ENCODE measurements at regions not wholly inside any gene's neighbourhood (a gene's known extent, or its start where the extent isn't known, plus 50 kb on each side); places are given as distances from the start of the nearest gene placed in this dataset.

DNA sequence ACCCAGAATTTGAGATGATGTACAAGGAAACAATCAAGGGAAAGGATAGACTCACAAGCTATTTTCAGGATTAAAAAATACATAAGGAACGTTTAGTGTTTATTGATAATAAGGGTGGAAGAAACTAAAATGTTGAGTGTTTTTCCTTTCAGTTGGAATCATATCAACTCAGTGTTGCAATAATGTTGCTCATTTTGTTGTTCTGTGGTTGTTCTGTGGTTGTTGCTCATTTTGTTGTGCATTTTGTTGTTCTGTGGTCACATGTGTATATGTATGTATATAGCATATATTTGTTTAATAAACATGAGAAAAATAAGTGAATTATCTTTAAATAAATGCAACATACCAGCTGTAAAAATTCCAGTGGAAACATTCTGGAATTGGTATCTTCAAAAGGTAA lies 262.4 kb upstream of the SPRY2 start:
- no peaks in the 10 kb centered on the region for H3K4me1 ChIP-seq (ENCODE audit: control insufficient read depth, extremely low read depth, insufficient read depth, low read length)
- dilution Hi-C loops (cut with MboI; ENCODE audit: extremely low pct_ligation_motif_present, low sequenced_read_pairs) (no loop called here), intact Hi-C loops (cut with micrococcal nuclease) (no loop called here)
- no peaks in the 10 kb centered on the region for H3K36me3 ChIP-seq (ENCODE audit: control insufficient read depth in 2 of 2, extremely low read depth in 1 of 2, insufficient read depth in 2 of 2, low read length in 2 of 2)
- no peak overlapping the region for H2AFZ ChIP-seq (ENCODE audit: low read depth, low read length)
- H3K27me3 ChIP-seq (ENCODE audit: control insufficient read depth in 2 of 2, insufficient read depth in 2 of 2, low read length in 2 of 2) = no peaks in the 10 kb centered on the region
- ChIA-PET POLR2A (no interaction called here), CTCF (no interaction called here)
- H3K79me2 ChIP-seq (ENCODE audit: control insufficient read depth, insufficient read depth, low read length) = no peaks in the 10 kb centered on the region
- no peak overlapping the region for H3K9ac ChIP-seq (replicated peaks; ENCODE audit: extremely low read depth, insufficient read depth, low read length)
- no peak for TF ChIP-seq FOS (IDR thresholded peaks at IDR 0.05; ENCODE audit: borderline replicate concordance, insufficient read depth, low read length)
- TF ChIP-seq CTCF (IDR thresholded peaks at IDR 0.05; ENCODE audit: extremely low read depth in 1 of 2, insufficient read depth in 1 of 2, low read depth in 1 of 2, low read length in 2 of 2) = no peak
- TF ChIP-seq POLR2A (IDR thresholded peaks at IDR 0.05; ENCODE audit: low read depth, low read length) = no peak
- FAIRE-seq (no peak), DNase-seq (ENCODE audit: low read depth, low spot score) (no peak)
- no peak overlapping the region for H3K4me2 ChIP-seq (ENCODE audit: insufficient read depth, low read length)
- no peaks in the 10 kb centered on the region for H3K9me1 ChIP-seq (replicated peaks; ENCODE audit: control insufficient read depth, extremely low read depth, insufficient read depth, low read length)
- no peaks in the 10 kb centered on the region for H4K20me1 ChIP-seq (replicated peaks; ENCODE audit: control insufficient read depth, extremely low read depth, insufficient read depth, low read length)
- no peak overlapping the region for H3K27ac ChIP-seq (ENCODE audit: insufficient read depth, low read depth, low read length)
- BruUV-seq (replicated peaks) = no TSS peak
- no peaks in the 10 kb centered on the region for H3K9me3 ChIP-seq (replicated peaks; ENCODE audit: control insufficient read depth, insufficient read depth, low read length)
- no peak overlapping the region for H3K4me3 ChIP-seq (replicated peaks in 1 of 3; ENCODE audit: insufficient read depth in 1 of 3, low read depth in 1 of 3, low read length in 3 of 3)

DNA sequence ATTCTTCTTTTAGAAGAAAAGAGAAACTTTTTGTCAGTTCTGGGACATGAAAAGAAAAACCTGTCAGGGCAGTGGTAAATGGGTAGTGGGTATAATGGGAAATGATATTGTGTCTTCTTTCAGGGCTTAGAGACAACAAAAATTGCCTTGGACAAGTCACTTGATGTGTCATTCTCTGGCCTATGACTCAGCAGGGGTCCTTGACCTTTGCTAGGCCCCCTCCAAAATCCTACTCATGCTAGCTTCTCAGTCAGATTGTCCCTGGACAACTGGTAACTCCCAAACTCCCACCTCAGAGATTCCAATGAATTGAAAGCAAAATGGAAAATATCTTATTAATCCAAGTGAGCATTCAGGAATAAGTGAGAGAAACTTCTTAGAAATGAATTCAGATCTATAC lies 258.8 kb upstream of the SPRY2 start:
- Histone ChIP-seq H4K20me1 (replicated peaks; ENCODE audit: control insufficient read depth, extremely low read depth, insufficient read depth, low read length) (no peaks in the 10 kb centered on the region), H3K9me3 (replicated peaks; ENCODE audit: control insufficient read depth, insufficient read depth, low read length) (no peaks in the 10 kb centered on the region), H3K27ac (ENCODE audit: insufficient read depth, low read depth, low read length) (no peak overlapping the region), H3K4me1 (ENCODE audit: control insufficient read depth, extremely low read depth, insufficient read depth, low read length) (no peaks in the 10 kb centered on the region), H3K27me3 (ENCODE audit: control insufficient read depth in 2 of 2, insufficient read depth in 2 of 2, low read length in 2 of 2) (no peaks in the 10 kb centered on the region), H3K4me3 (replicated peaks in 1 of 3; ENCODE audit: insufficient read depth in 1 of 3, low read depth in 1 of 3, low read length in 3 of 3) (no peak overlapping the region), H3K36me3 (ENCODE audit: control insufficient read depth in 2 of 2, extremely low read depth in 1 of 2, insufficient read depth in 2 of 2, low read length in 2 of 2) (no peaks in the 10 kb centered on the region), H3K79me2 (ENCODE audit: control insufficient read depth, insufficient read depth, low read length) (no peaks in the 10 kb centered on the region), H3K4me2 (ENCODE audit: insufficient read depth, low read length) (no peak overlapping the region), H3K9ac (replicated peaks; ENCODE audit: extremely low read depth, insufficient read depth, low read length) (no peak overlapping the region), H2AFZ (ENCODE audit: low read depth, low read length) (no peak overlapping the region), H3K9me1 (replicated peaks; ENCODE audit: control insufficient read depth, extremely low read depth, insufficient read depth, low read length) (no peaks in the 10 kb centered on the region)
- no TSS peak for BruUV-seq (replicated peaks)
- DNase-seq (ENCODE audit: low read depth, low spot score) (no peak), FAIRE-seq (no peak)
- ChIA-PET CTCF (no interaction called here), POLR2A (no interaction called here)
- intact Hi-C loops (cut with micrococcal nuclease) = no loop called here
- TF ChIP-seq FOS (IDR thresholded peaks at IDR 0.05; ENCODE audit: borderline replicate concordance, insufficient read depth, low read length) (no peak), EZH2 (IDR thresholded peaks at IDR 0.05; ENCODE audit: borderline replicate concordance, low read depth, low read length, severe bottlenecking) (no peak), JUN (IDR thresholded peaks at IDR 0.05; ENCODE audit: borderline replicate concordance, insufficient read depth, insufficient read length, low read depth) (no peak), POLR2A (IDR thresholded peaks at IDR 0.05; ENCODE audit: low read depth, low read length) (no peak), CTCF (IDR thresholded peaks at IDR 0.05; ENCODE audit: extremely low read depth in 1 of 2, insufficient read depth in 1 of 2, low read depth in 1 of 2, low read length in 2 of 2) (no peak), MYC (IDR thresholded peaks at IDR 0.05; ENCODE audit: low read depth, low read length) (no peak), GATA2 (IDR thresholded peaks at IDR 0.05; ENCODE audit: insufficient read depth, insufficient read length, low read depth, low read length) (no peak), POLR2AphosphoS5 (IDR thresholded peaks at IDR 0.05; ENCODE audit: insufficient read depth, low read depth, low read length) (no peak)
- TF ChIP-seq, protein P1, sequence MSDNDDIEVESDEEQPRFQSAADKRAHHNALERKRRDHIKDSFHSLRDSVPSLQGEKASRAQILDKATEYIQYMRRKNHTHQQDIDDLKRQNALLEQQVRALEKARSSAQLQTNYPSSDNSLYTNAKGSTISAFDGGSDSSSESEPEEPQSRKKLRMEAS (IDR thresholded peaks at IDR 0.05; ENCODE audit: insufficient read depth, insufficient read length) = no peak
- dilution Hi-C loops (cut with MboI; ENCODE audit: extremely low pct_ligation_motif_present, low sequenced_read_pairs) = no loop called here

All from endothelial cell of umbilical vein (primary cell).